Lung (tissue), 11 donors: ENCODE measurements at regions not wholly inside any gene's neighbourhood (a gene's known extent, or its start where the extent isn't known, plus 50 kb on each side); places are given as distances from the start of the nearest gene placed in this dataset.
"Not testable (repeated sequence)": the region's sequence is repeated elsewhere in the genome, so short reads cannot be mapped to it uniquely, and the experiment has no call there.

Experiments used
- ATAC-seq: fragments of 200-7000 bp; cut with Tn5 transposase; one replicate; pipeline ENCODE4 v1.9.1; 2020; ENCODE audit warnings: moderate number of reproducible peaks; ENCODE audit not compliant: insufficient read depth, low FRiP score
- DNase-seq, 3 donors: peaks; one replicate each; pipeline ENCODE4 v3.0.0-alpha.2; 2013 to 2017
- H3K27ac ChIP-seq, 2 donors: one replicate each; pipeline ENCODE4 v1.5.1; 2013; ENCODE audit warnings: mild to moderate bottlenecking in 2 of 2, moderate library complexity in 2 of 2, control low read depth in 1 of 2, inconsistent platforms in 1 of 2, low read depth in 1 of 2, low read length in 1 of 2
- H3K27me3 ChIP-seq, 3 donors: one replicate each; pipeline ENCODE4 v1.5.1; 2013; ENCODE audit warnings: low read length in 2 of 3; ENCODE audit not compliant: control insufficient read depth in 3 of 3, insufficient read depth in 3 of 3
- H3K36me3 ChIP-seq, 4 donors: one replicate each; pipeline ENCODE4 v1.5.1; 2013; ENCODE audit warnings: low read length in 4 of 4, mild to moderate bottlenecking in 1 of 4, moderate library complexity in 1 of 4; ENCODE audit not compliant: control insufficient read depth in 4 of 4, insufficient read depth in 4 of 4
- H3K4me1 ChIP-seq, 5 donors: one replicate each; pipeline ENCODE4 v1.5.1; 2013; ENCODE audit warnings: low read length in 5 of 5, mild to moderate bottlenecking in 2 of 5, moderate library complexity in 1 of 5; ENCODE audit not compliant: control insufficient read depth in 5 of 5, insufficient read depth in 5 of 5
- H3K4me3 ChIP-seq: one replicate; pipeline ENCODE4 v1.5.1; 2013; ENCODE audit warnings: mild to moderate bottlenecking, control low read depth, moderate library complexity
- H3K9ac ChIP-seq, 2 donors: one replicate each; pipeline ENCODE4 v1.5.1; 2013; ENCODE audit warnings: low read length in 2 of 2, control low read depth in 1 of 2; ENCODE audit not compliant: insufficient read depth in 1 of 2
- H3K9me3 ChIP-seq, 4 donors: one replicate each; pipeline ENCODE4 v1.5.1; 2013; ENCODE audit warnings: low read length in 3 of 4, mild to moderate bottlenecking in 1 of 4, moderate library complexity in 1 of 4; ENCODE audit not compliant: control insufficient read depth in 4 of 4, insufficient read depth in 3 of 4
- WGBS, 2 donors: extraction: QIAGEN DNeasy Blood & Tissue Kit; methylation state at CpG; one replicate each; pipeline ENCODE4 v1.1.7; 2013; 5-methylcytosine and 5-hydroxymethylcytosine counted together
- TF ChIP-seq, protein P1 (sequence below): IDR thresholded peaks from 2 replicates; pipeline ENCODE4 v1.5.1; 2012; ENCODE audit warnings: mild to moderate bottlenecking; ENCODE audit errors: control extremely low read depth, extremely low read depth
- donor health status: control.
- donor health status: control.
- donor health status: Bipolar disorder and iron deficiency.
- donor health status: healthy.
- donor health status: DM: yes; HTN: yes; CAD: no.

DNA sequence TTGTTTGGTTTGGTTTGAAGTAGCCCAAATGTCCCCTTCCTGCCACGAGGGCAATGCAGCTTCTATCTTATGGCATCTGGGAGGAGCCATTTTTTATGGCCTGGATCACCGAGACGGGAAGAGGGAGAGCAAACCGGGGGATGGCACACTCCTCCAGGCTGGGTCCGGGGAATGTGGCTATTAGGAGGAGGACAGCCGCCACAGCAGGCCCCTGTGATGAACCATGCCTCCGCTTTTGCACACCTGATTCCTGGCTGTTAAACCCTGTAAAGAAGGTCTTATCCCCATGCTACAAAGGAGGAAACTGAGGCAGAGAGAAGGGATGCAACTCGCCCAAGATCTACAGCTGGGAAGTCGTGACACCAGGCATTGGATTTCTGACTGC, 157.6 kb downstream of the OR4M2 start:
- TF ChIP-seq, protein P1, sequence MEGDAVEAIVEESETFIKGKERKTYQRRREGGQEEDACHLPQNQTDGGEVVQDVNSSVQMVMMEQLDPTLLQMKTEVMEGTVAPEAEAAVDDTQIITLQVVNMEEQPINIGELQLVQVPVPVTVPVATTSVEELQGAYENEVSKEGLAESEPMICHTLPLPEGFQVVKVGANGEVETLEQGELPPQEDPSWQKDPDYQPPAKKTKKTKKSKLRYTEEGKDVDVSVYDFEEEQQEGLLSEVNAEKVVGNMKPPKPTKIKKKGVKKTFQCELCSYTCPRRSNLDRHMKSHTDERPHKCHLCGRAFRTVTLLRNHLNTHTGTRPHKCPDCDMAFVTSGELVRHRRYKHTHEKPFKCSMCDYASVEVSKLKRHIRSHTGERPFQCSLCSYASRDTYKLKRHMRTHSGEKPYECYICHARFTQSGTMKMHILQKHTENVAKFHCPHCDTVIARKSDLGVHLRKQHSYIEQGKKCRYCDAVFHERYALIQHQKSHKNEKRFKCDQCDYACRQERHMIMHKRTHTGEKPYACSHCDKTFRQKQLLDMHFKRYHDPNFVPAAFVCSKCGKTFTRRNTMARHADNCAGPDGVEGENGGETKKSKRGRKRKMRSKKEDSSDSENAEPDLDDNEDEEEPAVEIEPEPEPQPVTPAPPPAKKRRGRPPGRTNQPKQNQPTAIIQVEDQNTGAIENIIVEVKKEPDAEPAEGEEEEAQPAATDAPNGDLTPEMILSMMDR = no peak
- DNase-seq (no peak), ATAC-seq (no peak)
- 70 to 74% methylated on average over 9 of the region's 9 CpGs for WGBS, 2 donors
- Histone ChIP-seq H3K27ac (no peak overlapping the region), H3K9ac (no peak overlapping the region), H3K4me1 (peaks cover 0 to 2% (median 0%) of the 10 kb centered on the region in 5 donors), H3K9me3 (peaks cover 0 to 44% (median 0%) of the 10 kb centered on the region in 4 donors), H3K4me3 (no peak overlapping the region), H3K27me3 (no peaks in the 10 kb centered on the region), H3K36me3 (no peaks in the 10 kb centered on the region)

DNA sequence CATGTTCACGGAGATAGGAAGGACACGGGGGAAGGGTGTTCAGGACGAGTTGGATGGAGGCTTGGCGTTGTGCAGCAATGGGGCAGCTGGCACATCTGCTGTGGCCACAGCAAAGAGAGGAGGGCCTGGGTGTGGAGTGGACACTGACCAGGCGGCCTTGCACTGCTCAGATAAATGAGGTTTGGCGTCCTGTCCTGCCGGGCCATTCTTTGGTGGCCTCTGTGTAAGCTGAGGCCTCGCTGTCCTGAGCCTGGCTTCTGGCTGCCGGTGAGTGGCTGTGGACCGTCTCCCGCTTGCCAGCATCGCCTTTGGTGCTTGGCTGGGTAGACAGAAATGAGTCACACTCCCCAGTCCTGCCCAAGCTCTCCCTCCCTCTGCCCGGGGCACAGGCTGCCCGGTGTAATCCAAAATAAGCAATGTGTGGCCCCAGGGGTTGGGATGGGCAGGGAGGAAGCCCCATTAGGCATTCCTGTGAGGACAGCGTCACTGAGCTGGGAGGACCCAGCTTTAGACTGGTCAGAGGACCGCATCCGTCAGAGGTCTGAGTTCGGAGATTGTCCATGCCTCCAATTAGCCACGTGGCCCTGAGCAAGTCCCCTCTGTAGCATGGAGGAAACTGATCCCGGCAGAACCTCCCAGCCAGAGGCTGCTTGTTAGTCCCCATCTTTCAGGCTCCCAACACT, 158.1 kb downstream of the OR4M2 start:
- H3K9ac ChIP-seq, H3K4me1 ChIP-seq, H3K36me3 ChIP-seq, H3K4me3 ChIP-seq, H3K27ac ChIP-seq, DNase-seq, H3K27me3 ChIP-seq: not testable (repeated sequence)
- H3K9me3 ChIP-seq = peaks cover 0 to 46% (median 0%) of the 10 kb centered on the region in 4 donors
- ATAC-seq = peak; percentile 43
- 80 to 87% methylated on average over 20 of the region's 20 CpGs for WGBS, 2 donors

- not testable (repeated sequence) for H3K27me3 ChIP-seq, H3K27ac ChIP-seq, H3K4me3 ChIP-seq, H3K4me1 ChIP-seq, H3K9ac ChIP-seq, DNase-seq, H3K36me3 ChIP-seq
- ATAC-seq = peak; percentile 20
- peaks cover 0 to 50% (median 0%) of the 10 kb centered on the region in 4 donors for H3K9me3 ChIP-seq
- 79 to 86% methylated on average over 18 to 19 of the region's 22 CpGs for WGBS, 2 donors
Observed at GRCh38 chr15:22238959-22239805, 158.9 kb downstream of the OR4M2 start.

GRCh38 chr15:22239806-22240180, 159.5 kb downstream of the OR4M2 start:
- DNase-seq (no peak), ATAC-seq (no peak)
- Histone ChIP-seq H3K9ac (no peak overlapping the region), H3K27me3 (no peaks in the 10 kb centered on the region), H3K36me3 (no peaks in the 10 kb centered on the region), H3K4me1 (peaks cover 0 to 2% (median 0%) of the 10 kb centered on the region in 5 donors), H3K4me3 (no peak overlapping the region), H3K27ac (no peak overlapping the region), H3K9me3 (peaks cover 0 to 50% (median 0%) of the 10 kb centered on the region in 4 donors)
- 62 to 72% methylated on average over 3 of the region's 3 CpGs for WGBS, 2 donors
- TF ChIP-seq, protein P1 = no peak
